ENCODE measurements at regions not wholly inside any gene's neighbourhood (a gene's known extent, or its start where the extent isn't known, plus 50 kb on each side); places are given as distances from the start of the nearest gene placed in this dataset.
"Not testable (repeated sequence)": the region's sequence is repeated elsewhere in the genome, so short reads cannot be mapped to it uniquely, and the experiment has no call there.

- no peak for DNase-seq (ENCODE audit: low read depth in 3 of 3)
These were observed 121.6 kb upstream of the PPP1R26 start for GRCh38 chr9:135357863-135358551.

- no peak for DNase-seq (ENCODE audit: low read depth in 3 of 3)
These were observed 121.0 kb upstream of the PPP1R26 start for GRCh38 chr9:135358552-135358940.

GRCh38 chr9:135359764-135360163 lies 119.8 kb upstream of the PPP1R26 start:
- no peak for DNase-seq (ENCODE audit: low read depth in 3 of 3)

GRCh38 chr9:135360617-135361016 lies 119.0 kb upstream of the PPP1R26 start:
- no peak for DNase-seq (ENCODE audit: low read depth in 3 of 3)

- DNase-seq (ENCODE audit: low read depth in 3 of 3) = not testable (repeated sequence)
These were observed 117.9 kb upstream of the PPP1R26 start for GRCh38 chr9:135361668-135362067.

- no peak for DNase-seq (ENCODE audit: low read depth in 3 of 3)
These were observed 116.0 kb upstream of the PPP1R26 start for GRCh38 chr9:135363596-135363995.

GRCh38 chr9:135365013-135365768 lies 114.4 kb upstream of the PPP1R26 start:
- no peak for DNase-seq (ENCODE audit: low read depth in 3 of 3)

GRCh38 chr9:135366104-135366503 lies 113.5 kb upstream of the PPP1R26 start:
- DNase-seq (ENCODE audit: low read depth in 3 of 3) = no peak

GRCh38 chr9:135369412-135369990 lies 110.1 kb upstream of the PPP1R26 start:
- DNase-seq (ENCODE audit: low read depth in 3 of 3) = no peak

GRCh38 chr9:135370411-135371375 lies 108.9 kb upstream of the PPP1R26 start:
- no peak for DNase-seq (ENCODE audit: low read depth in 3 of 3)

- DNase-seq (ENCODE audit: low read depth in 3 of 3) = no peak
These were observed 108.0 kb upstream of the PPP1R26 start for GRCh38 chr9:135371535-135371934.

GRCh38 chr9:135372036-135372435 lies 107.5 kb upstream of the PPP1R26 start:
- no peak for DNase-seq (ENCODE audit: low read depth in 3 of 3)

GRCh38 chr9:135372501-135373008 lies 107.0 kb upstream of the PPP1R26 start:
- no peak for DNase-seq (ENCODE audit: low read depth in 3 of 3)

GRCh38 chr9:135373151-135373685 lies 106.4 kb upstream of the PPP1R26 start:
- DNase-seq (ENCODE audit: low read depth in 3 of 3) = no peak

GRCh38 chr9:135373820-135374219 lies 105.8 kb upstream of the PPP1R26 start:
- DNase-seq (ENCODE audit: low read depth in 3 of 3) = no peak

- no peak for DNase-seq (ENCODE audit: low read depth in 3 of 3)
These were observed 105.0 kb upstream of the PPP1R26 start for GRCh38 chr9:135374591-135374990.

GRCh38 chr9:135375001-135375400 lies 104.6 kb upstream of the PPP1R26 start:
- DNase-seq (ENCODE audit: low read depth in 3 of 3) = no peak

GRCh38 chr9:135376511-135377265 lies 102.9 kb upstream of the PPP1R26 start:
- DNase-seq (ENCODE audit: low read depth in 3 of 3) = no peak

- no peak for DNase-seq (ENCODE audit: low read depth in 3 of 3)
These were observed 102.2 kb upstream of the PPP1R26 start for GRCh38 chr9:135377431-135377830.

- no peak for DNase-seq (ENCODE audit: low read depth in 3 of 3)
These were observed 100.8 kb upstream of the PPP1R26 start for GRCh38 chr9:135378751-135379150.
